ENCODE measurements at regions not wholly inside any gene's neighbourhood (a gene's known extent, or its start where the extent isn't known, plus 50 kb on each side); places are given as distances from the start of the nearest gene placed in this dataset.
"Not testable (repeated sequence)": the region's sequence is repeated elsewhere in the genome, so short reads cannot be mapped to it uniquely, and the experiment has no call there.

- not testable (repeated sequence) for TF ChIP-seq POLR2A, CTCF (IDR thresholded peaks at IDR 0.05)
Measured at GRCh38 chr6:82816243-82816642, 249.4 kb downstream of the UBE3D start.
